Neural cell (in vitro differentiated cells): ENCODE measurements at regions not wholly inside any gene's neighbourhood (a gene's known extent, or its start where the extent isn't known, plus 50 kb on each side); places are given as distances from the start of the nearest gene placed in this dataset.

Experiments used
- H2AFZ ChIP-seq: fragments of 200-600, 300-800 bp; sonication (generic), shearing (Covaris generic); 2 replicates; pipeline ENCODE4 v1.6.0; 2014; ENCODE audit warnings: low read depth, mild to moderate bottlenecking, antibody characterized with exemption, low read length, moderate library complexity
- H3F3A ChIP-seq: fragments of 200-600 bp; shearing (Covaris generic); 2 replicates; pipeline ENCODE4 v1.6.1; 2016; ENCODE audit warnings: mild to moderate bottlenecking, moderate library complexity, mixed read lengths, antibody characterized with exemption, low read length; ENCODE audit not compliant: insufficient read depth, poor library complexity, severe bottlenecking
- H3K27ac ChIP-seq: fragments of 200-600, 300-800 bp; sonication (generic), shearing (Covaris generic); 2 replicates; pipeline ENCODE4 v1.5.1; 2014; ENCODE audit warnings: mild to moderate bottlenecking, low read length, moderate library complexity
- H3K27me3 ChIP-seq: fragments of 300-800, 200-600 bp; sonication (generic), shearing (Covaris generic); 2 replicates; pipeline ENCODE4 v1.6.0; 2014; ENCODE audit warnings: mild to moderate bottlenecking, low read depth, low read length, moderate library complexity; ENCODE audit not compliant: insufficient read depth
- H3K36me3 ChIP-seq: fragments of 300-800, 200-600 bp; sonication (generic), shearing (Covaris generic); 2 replicates; pipeline ENCODE4 v1.5.1; 2014; ENCODE audit warnings: mild to moderate bottlenecking, antibody characterized with exemption, low read length, moderate library complexity; ENCODE audit not compliant: insufficient read depth
- H3K4me2 ChIP-seq: fragments of 300-800, 200-600 bp; sonication (generic), shearing (Covaris generic); 2 replicates; pipeline ENCODE4 v1.6.0; 2014; ENCODE audit warnings: mild to moderate bottlenecking, low read length
- H3K4me3 ChIP-seq: fragments of 300-800, 200-600 bp; sonication (generic), shearing (Covaris generic); 2 replicates; pipeline ENCODE4 v1.5.1; 2014; ENCODE audit warnings: mild to moderate bottlenecking, low read length, moderate library complexity
- H3K79me2 ChIP-seq: fragments of 200-600 bp; shearing (Covaris generic); replicated peaks from 2 replicates; pipeline ENCODE4 v1.6.0; 2014; ENCODE audit warnings: mild to moderate bottlenecking, low read length, moderate library complexity; ENCODE audit not compliant: insufficient read depth
- H3K9ac ChIP-seq: fragments of 300-800, 200-600 bp; sonication (generic), shearing (Covaris generic); 2 replicates; pipeline ENCODE4 v1.6.1; 2016; ENCODE audit warnings: mild to moderate bottlenecking, low read length, mixed read lengths
- H3K9me2 ChIP-seq: fragments of 200-600 bp; shearing (Covaris generic); 2 replicates; pipeline ENCODE4 v1.6.1; 2016; ENCODE audit warnings: mild to moderate bottlenecking, low read length, mixed read lengths; ENCODE audit not compliant: insufficient read depth
- H3K9me3 ChIP-seq: fragments of 200-600, 300-800 bp; sonication (generic), shearing (Covaris generic); 2 replicates; pipeline ENCODE4 v1.6.1; 2016; ENCODE audit warnings: mild to moderate bottlenecking, mixed run types, low read length, moderate library complexity, mixed read lengths
- H4K20me1 ChIP-seq: fragments of 200-600 bp; shearing (Covaris generic); 2 replicates; pipeline ENCODE4 v1.6.1; 2016; ENCODE audit warnings: mild to moderate bottlenecking, mixed run types; ENCODE audit not compliant: insufficient read depth
- CTCF ChIP-seq: fragments of 450-650 bp; IDR thresholded peaks from 2 replicates; pipeline ENCODE4 v1.5.1; 2014; ENCODE audit warnings: antibody characterized with exemption, mild to moderate bottlenecking, moderate library complexity; ENCODE audit not compliant: poor library complexity, severe bottlenecking
- EP300 ChIP-seq: fragments of 450-650 bp; conservative IDR thresholded peaks from 2 replicates; pipeline ENCODE4 v1.6.1; 2014; ENCODE audit warnings: antibody characterized with exemption, mild to moderate bottlenecking, moderate library complexity; ENCODE audit not compliant: poor library complexity, severe bottlenecking
- EZH2 ChIP-seq: fragments of 200-600, 300-800 bp; shearing (Covaris generic), sonication (generic); IDR thresholded peaks from 2 replicates; pipeline ENCODE4 v1.6.1; 2014; ENCODE audit warnings: antibody characterized with exemption, low read length, borderline replicate concordance, mild to moderate bottlenecking; ENCODE audit not compliant: insufficient read depth, poor library complexity, severe bottlenecking
- MXI1 ChIP-seq: fragments of 450-650 bp; conservative IDR thresholded peaks from 2 replicates; pipeline ENCODE4 v1.6.1; 2014; ENCODE audit warnings: antibody characterized with exemption, mild to moderate bottlenecking; ENCODE audit not compliant: poor library complexity, severe bottlenecking
- POLR2AphosphoS5 ChIP-seq: IDR thresholded peaks from 2 replicates; pipeline ENCODE4 v1.6.1; 2012
- RAD21 ChIP-seq: fragments of 450-650 bp; conservative IDR thresholded peaks from 2 replicates; pipeline ENCODE4 v1.6.1; 2014; ENCODE audit warnings: antibody characterized with exemption, mild to moderate bottlenecking, moderate library complexity
- REST ChIP-seq: IDR thresholded peaks from 2 replicates; pipeline ENCODE4 v1.6.1; 2012; ENCODE audit warnings: borderline replicate concordance
- SMC3 ChIP-seq: fragments of 450-650 bp; conservative IDR thresholded peaks from 2 replicates; pipeline ENCODE4 v1.6.1; 2014; ENCODE audit warnings: antibody characterized with exemption, mild to moderate bottlenecking, moderate library complexity; ENCODE audit not compliant: poor library complexity
- TAF1 ChIP-seq: IDR thresholded peaks from 2 replicates; pipeline ENCODE4 v1.6.1; 2012; ENCODE audit warnings: low read depth

GRCh38 chr22:34696557-34696956 lies 369.4 kb upstream of the ISX start:
- H3K9ac ChIP-seq: no peak overlapping the region
- no peak overlapping the region for H3K27ac ChIP-seq
- no peak overlapping the region for H3K4me3 ChIP-seq
- H3F3A ChIP-seq: no peaks in the 10 kb centered on the region
- no peaks in the 10 kb centered on the region for H4K20me1 ChIP-seq
- H2AFZ ChIP-seq: no peak overlapping the region
- no peaks in the 10 kb centered on the region for H3K79me2 ChIP-seq
- no peaks in the 10 kb centered on the region for H3K36me3 ChIP-seq
- no peaks in the 10 kb centered on the region for H3K9me3 ChIP-seq
- H3K4me2 ChIP-seq: no peak overlapping the region
- TF ChIP-seq TAF1 (no peak), RAD21 (no peak), MXI1 (no peak), EZH2 (no peak), POLR2AphosphoS5 (no peak), REST (no peak), CTCF (no peak), SMC3 (no peak), EP300 (no peak)
- H3K27me3 ChIP-seq: peaks cover 5% of the 10 kb centered on the region
- H3K9me2 ChIP-seq: no peaks in the 10 kb centered on the region

DNA sequence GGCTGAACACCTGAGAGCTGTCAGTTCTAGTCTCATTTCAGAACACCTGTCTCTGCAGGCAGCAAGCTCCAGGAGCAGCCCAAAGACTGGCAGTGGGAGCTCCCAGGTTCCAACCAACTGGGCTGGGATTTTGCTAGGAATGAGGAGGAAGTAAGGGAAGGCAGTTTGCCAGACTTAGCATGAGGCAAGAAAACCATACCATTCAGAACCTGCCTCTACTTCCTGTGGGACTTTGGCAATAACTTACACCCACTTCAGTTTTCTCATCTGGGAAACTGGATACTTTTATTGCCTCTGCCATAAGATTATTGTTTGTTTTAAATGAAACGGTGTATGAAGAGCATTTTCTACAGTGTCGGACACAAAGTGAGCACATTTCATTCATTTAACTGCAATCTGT lies 363.7 kb upstream of the ISX start:
- H3K4me3 ChIP-seq: no peak overlapping the region
- no peaks in the 10 kb centered on the region for H3F3A ChIP-seq
- TF ChIP-seq POLR2AphosphoS5 (no peak), REST (no peak), CTCF (no peak), EZH2 (no peak), TAF1 (no peak), RAD21 (no peak), SMC3 (no peak), EP300 (no peak), MXI1 (no peak)
- H3K4me2 ChIP-seq: no peak overlapping the region
- H3K9me2 ChIP-seq: no peaks in the 10 kb centered on the region
- no peak overlapping the region for H2AFZ ChIP-seq
- H3K27ac ChIP-seq: no peak overlapping the region
- H3K36me3 ChIP-seq: no peaks in the 10 kb centered on the region
- no peak overlapping the region for H3K9ac ChIP-seq
- no peaks in the 10 kb centered on the region for H4K20me1 ChIP-seq
- H3K79me2 ChIP-seq: no peaks in the 10 kb centered on the region
- H3K27me3 ChIP-seq: peaks cover 4% of the 10 kb centered on the region
- no peaks in the 10 kb centered on the region for H3K9me3 ChIP-seq
